ENCODE measurements at regions not wholly inside any gene's neighbourhood (a gene's known extent, or its start where the extent isn't known, plus 50 kb on each side); places are given as distances from the start of the nearest gene placed in this dataset.

- TF ChIP-seq EP300 (IDR thresholded peaks at IDR 0.05) (no peak), POLR2AphosphoS5 (IDR thresholded peaks at IDR 0.05) (no peak), CTCF (IDR thresholded peaks at IDR 0.05) (no peak)
Measured at GRCh38 chr18:78448591-78448990, 531.0 kb upstream of the SALL3 start.
